ENCODE measurements at regions not wholly inside any gene's neighbourhood (a gene's known extent, or its start where the extent isn't known, plus 50 kb on each side); places are given as distances from the start of the nearest gene placed in this dataset.

GRCh38 chr4:11130195-11130970, 298.3 kb downstream of the HS3ST1 start:
- H3K9me3 ChIP-seq (ENCODE audit: control insufficient read depth in 1 of 2, insufficient read depth in 1 of 2, low read depth in 1 of 2, low read length in 2 of 2): no peaks in the 10 kb centered on the region
- no TSS peak for BruUV-seq (replicated peaks)
- no peaks in the 10 kb centered on the region for H3K27me3 ChIP-seq (ENCODE audit: insufficient read depth, low read length)
- no peak overlapping the region for H3K4me3 ChIP-seq (replicated peaks in 1 of 2; ENCODE audit: low read depth in 1 of 2, low read length in 2 of 2)
- DNase-seq (ENCODE audit: low read depth, low spot score) (no peak), ATAC-seq (peak; percentile 20; the same call in 1 of the 2 replicates)
- ChIA-PET CTCF (no interaction called here), RAD21 (ENCODE audit: low non-redundant PET in 1 of 2, low total read pairs in 2 of 2, uncharacterized antibody in 2 of 2, unreplicated experiment in 2 of 2) (no interaction called here), POLR2A (no interaction called here)
- H3K9me2 ChIP-seq (ENCODE audit: insufficient read depth): no peaks in the 10 kb centered on the region
- H3K4me2 ChIP-seq (ENCODE audit: low read length): no peak overlapping the region
- TF ChIP-seq SIN3A (IDR thresholded peaks at IDR 0.05; ENCODE audit: low read depth) (no peak), ZFX (IDR thresholded peaks at IDR 0.05) (no peak), ATF3 (IDR thresholded peaks at IDR 0.05) (no peak), MAX (IDR thresholded peaks at IDR 0.05) (no peak), CBX3 (IDR thresholded peaks at IDR 0.05; ENCODE audit: low read depth) (no peak), CEBPB (IDR thresholded peaks at IDR 0.05; ENCODE audit: low read depth) (no peak), POLR2A (IDR thresholded peaks at IDR 0.05; ENCODE audit: borderline replicate concordance, extremely low read depth, insufficient read depth, insufficient read length) (no peak), JUND (IDR thresholded peaks at IDR 0.05) (0 out of 2 replicates have a peak, but pooled peaks have one; percentile 13), YY1 (IDR thresholded peaks at IDR 0.05; ENCODE audit: extremely low read depth, insufficient replicate concordance, low read depth, low read length) (no peak), REST (IDR thresholded peaks at IDR 0.05; ENCODE audit: low read depth) (no peak), EZH2 (IDR thresholded peaks at IDR 0.05) (no peak), ZBTB33 (IDR thresholded peaks at IDR 0.05; ENCODE audit: extremely low read depth, insufficient replicate concordance, low read length) (no peak), FOSL1 (IDR thresholded peaks at IDR 0.05; ENCODE audit: low read depth) (peak; percentile 26; the same call in 1 of the 2 replicates), TCF7L2 (IDR thresholded peaks at IDR 0.05; ENCODE audit: borderline replicate concordance, extremely low read depth, insufficient read depth, insufficient read length) (no peak), ELF1 (IDR thresholded peaks at IDR 0.05; ENCODE audit: borderline replicate concordance, low read depth) (no peak), POLR2AphosphoS5 (IDR thresholded peaks at IDR 0.05; ENCODE audit: low read depth, low read length) (no peak), RAD21 (IDR thresholded peaks at IDR 0.05; ENCODE audit: low read depth) (no peak)
- no peak overlapping the region for H3K27ac ChIP-seq (ENCODE audit: low read depth, low read length)
- intact Hi-C loops (cut with micrococcal nuclease): no loop called here
- no peaks in the 10 kb centered on the region for H3K36me3 ChIP-seq (ENCODE audit: control insufficient read depth in 1 of 2, insufficient read depth in 2 of 2, low read length in 2 of 2)
- H3K79me2 ChIP-seq (ENCODE audit: insufficient read depth, low read length): no peaks in the 10 kb centered on the region
- H2AFZ ChIP-seq (ENCODE audit: low read depth, low read length, poor library complexity, severe bottlenecking): no peak overlapping the region
- H4K20me1 ChIP-seq (ENCODE audit: insufficient read depth): no peaks in the 10 kb centered on the region
- H3K9ac ChIP-seq (ENCODE audit: low read length): no peak overlapping the region
- peaks cover 0 to 6% of the 10 kb centered on the region in 2 experiments; a peak in 1 of 4 replicates for H3K4me1 ChIP-seq (ENCODE audit: control insufficient read depth in 1 of 2, insufficient read depth in 2 of 2, low read length in 2 of 2)
